Heart left ventricle (tissue), 16 donors: ENCODE measurements at regions not wholly inside any gene's neighbourhood (a gene's known extent, or its start where the extent isn't known, plus 50 kb on each side); places are given as distances from the start of the nearest gene placed in this dataset.

Source experiments
- ATAC-seq, 4 donors: fragments of 200-7000 bp; cut with Tn5 transposase; one replicate each; pipeline ENCODE4 v1.9.1; 2020 to 2022; ENCODE audit warnings: moderate library complexity in 4 of 4, mild to moderate bottlenecking in 3 of 4, moderate number of reproducible peaks in 1 of 4
- DNase-seq, 5 donors: peaks; one replicate each; pipeline ENCODE4 v3.0.0-alpha.2; 2020
- H3K27ac ChIP-seq, 12 donors: fragments of 200-600 bp; sonication (generic) in 4 of 12; one replicate each; pipeline versions ENCODE4 v1.5.0 to v1.8.0; 2016 to 2022; ENCODE audit warnings: mild to moderate bottlenecking in 2 of 12
- H3K27me3 ChIP-seq, 9 donors: fragments of 200-600 bp; sonication (generic) in 2 of 9; one replicate each; pipeline versions ENCODE4 v1.5.1 to v1.8.0; 2016 to 2022; ENCODE audit warnings: mild to moderate bottlenecking in 3 of 9
- H3K36me3 ChIP-seq, 9 donors: fragments of 200-600 bp; sonication (generic) in 2 of 9; one replicate each; pipeline versions ENCODE4 v1.5.0 to v1.8.0; 2018 to 2022; ENCODE audit warnings: mild to moderate bottlenecking in 2 of 9
- H3K4me1 ChIP-seq, 12 donors: fragments of 200-600 bp; sonication (generic) in 4 of 12; one replicate each; pipeline versions ENCODE4 v1.5.0 to v1.8.0; 2016 to 2022; ENCODE audit warnings: mild to moderate bottlenecking in 3 of 12
- H3K4me3 ChIP-seq, 12 donors: fragments of 200-600 bp; sonication (generic) in 4 of 12; one replicate each; pipeline versions ENCODE4 v1.5.0 to v1.8.0; 2017 to 2022; ENCODE audit warnings: mild to moderate bottlenecking in 9 of 12, moderate library complexity in 4 of 12
- H3K9me3 ChIP-seq, 12 donors: fragments of 200-600 bp; sonication (generic) in 4 of 12; one replicate each; pipeline versions ENCODE4 v1.5.0 to v1.8.0; 2016 to 2022; ENCODE audit warnings: mild to moderate bottlenecking in 1 of 12
- CTCF ChIP-seq, 12 donors: fragments of 200-600 bp; sonication (generic) in 4 of 12; IDR thresholded peaks; one replicate each; pipeline versions ENCODE4 v1.5.0 to v1.8.0; 2018 to 2022; ENCODE audit warnings: antibody characterized with exemption in 12 of 12, mild to moderate bottlenecking in 5 of 12
- POLR2A ChIP-seq, 2 donors: fragments of 450-650 bp; IDR thresholded peaks; one replicate each; pipeline ENCODE4 v1.6.1; 2017; ENCODE audit warnings: antibody characterized with exemption in 2 of 2, mild to moderate bottlenecking in 2 of 2, moderate library complexity in 2 of 2
- WGBS, 4 donors: extraction: QIAGEN DNeasy Blood & Tissue Kit in 2 of 4; methylation state at CpG; one replicate each; pipeline versions ENCODE4 v1.1.5 to v1.1.7; 2013 to 2018; 5-methylcytosine and 5-hydroxymethylcytosine counted together
- intact Hi-C, 10 donors: fragments of 100-400 bp; cut with DNase I; formaldehyde crosslinking; loops; one replicate each; pipeline versions ENCODE4 v1.11.1 to v1.14.2; 2022
- donor health status: ischemic (EF 13 %, LVEDD 7.1; RV severe dilation, severe dysfunction).
- donor health status: healthy with polysubstance abuse.
- donor health status: DM: no; HTN: yes; CAD: no.
- donor health status: DM: no; HTN: no; CAD: no.
- donor health status: ischemic (EF 25% LVEDD 6.9; RV normal size, moderate dysfunction).
- donor health status: ischemic (EF 25% LVEDD 5.7; RV mildly dilated, moderate dysfunction).
- donor health status: healthy.
- donor health status: DM: yes; HTN: yes; CAD: no.
- donor health status: ischemic (EF 35%, LVEDD 5.7; RV mildly dilated, moderate dysfunction).
- donor health status: nonischemic (EF 11% LVEDD 7.7; RV severe dilation, severe dysfunction).
- donor health status: DM: yes; HTN: yes; CAD: no.
- donor health status: PGD.
- donor health status: ischemic (EF 29% LVEDD 5.4; RV normal size, mild dysfunction).
- donor health status: nonischemic (EF 23%, LVEDD 6.1; RV moderate dilation, normal function).

GRCh38 chr5:118270526-118270925, 717.8 kb downstream of the DTWD2 start:
- peaks cover 0 to 4% (median 0%) of the 10 kb centered on the region in 12 donors for H3K9me3 ChIP-seq
- WGBS, 4 donors, result 81 to 88% (median 86%) methylated on average over 1 of the region's 1 CpG
- H3K27me3 ChIP-seq, result no peaks in the 10 kb centered on the region
- H3K27ac ChIP-seq, result no peak overlapping the region
- DNase-seq, result no peak
- TF ChIP-seq CTCF (IDR thresholded peaks at IDR 0.05) (no peak), POLR2A (IDR thresholded peaks at IDR 0.05) (no peak)
- H3K36me3 ChIP-seq, result no peaks in the 10 kb centered on the region
- H3K4me1 ChIP-seq, result no peaks in the 10 kb centered on the region
- ATAC-seq, result no peak
- intact Hi-C loops, result no loop called here
- H3K4me3 ChIP-seq, result no peak overlapping the region

- DNase-seq (no peak), ATAC-seq (no peak)
- Histone ChIP-seq H3K27me3 (no peaks in the 10 kb centered on the region), H3K27ac (no peak overlapping the region), H3K9me3 (no peaks in the 10 kb centered on the region), H3K4me1 (peaks cover 0 to 9% (median 0%) of the 10 kb centered on the region in 12 donors), H3K4me3 (no peak overlapping the region), H3K36me3 (no peaks in the 10 kb centered on the region)
- no peak for TF ChIP-seq POLR2A (IDR thresholded peaks at IDR 0.05)
- TF ChIP-seq CTCF (IDR thresholded peaks at IDR 0.05), result no peak
- intact Hi-C loops, result no loop called here
- 59 to 80% (median 66%) methylated on average over 1 of the region's 1 CpG for WGBS, 4 donors
Measured at GRCh38 chr5:118258223-118258622, 730.1 kb downstream of the DTWD2 start.

- H3K36me3 ChIP-seq, result no peaks in the 10 kb centered on the region
- H3K4me1 ChIP-seq, result peaks cover 0 to 9% (median 0%) of the 10 kb centered on the region in 12 donors
- TF ChIP-seq CTCF (IDR thresholded peaks at IDR 0.05) (no peak), POLR2A (IDR thresholded peaks at IDR 0.05) (no peak)
- H3K27ac ChIP-seq, result no peak overlapping the region
- DNase-seq (no peak), ATAC-seq (no peak)
- peaks cover 0 to 5% (median 1%) of the 10 kb centered on the region in 12 donors for H3K9me3 ChIP-seq
- H3K4me3 ChIP-seq, result no peak overlapping the region
- intact Hi-C loops, result no loop called here
- H3K27me3 ChIP-seq, result no peaks in the 10 kb centered on the region
Measured at GRCh38 chr5:118257066-118257465, 731.3 kb downstream of the DTWD2 start.

GRCh38 chr5:118253225-118254061, 734.9 kb downstream of the DTWD2 start:
- WGBS, 4 donors, result 56 to 78% (median 71%) methylated on average over 2 of the region's 2 CpGs

More at GRCh38 chr5:118253225-118254061, 734.9 kb downstream of the DTWD2 start:
- H3K4me3 ChIP-seq, result no peak overlapping the region
- peak overlapping the region in 1 of 12 donors; percentile 8 for H3K27ac ChIP-seq
- no peaks in the 10 kb centered on the region for H3K27me3 ChIP-seq
- intact Hi-C loops, result no loop called here
- peaks cover 0 to 40% (median 27%) of the 10 kb centered on the region in 12 donors for H3K9me3 ChIP-seq
- H3K4me1 ChIP-seq, result peaks cover 0 to 9% (median 0%) of the 10 kb centered on the region in 12 donors
- H3K36me3 ChIP-seq, result no peaks in the 10 kb centered on the region
- no peak for DNase-seq
- TF ChIP-seq CTCF (IDR thresholded peaks at IDR 0.05) (no peak), POLR2A (IDR thresholded peaks at IDR 0.05) (no peak)
- no peak for ATAC-seq
